Suprapubic skin (tissue), 3 donors: ENCODE measurements at regions not wholly inside any gene's neighbourhood (a gene's known extent, or its start where the extent isn't known, plus 50 kb on each side); places are given as distances from the start of the nearest gene placed in this dataset.

Source experiments
- CTCF ChIP-seq, 2 donors: fragments of 200-600 bp in 1 of 2; fragments of 450-650 bp in 1 of 2; sonication (generic) in 1 of 2; IDR thresholded peaks; one replicate each; pipeline ENCODE4 v1.5.1; 2016 to 2019; ENCODE audit warnings: antibody characterized with exemption in 2 of 2, mild to moderate bottlenecking in 1 of 2, moderate library complexity in 1 of 2
- EP300 ChIP-seq: sonication (generic); formaldehyde crosslinking; IDR thresholded peaks from one replicate; pipeline ENCODE4 v1.6.1; 2017; ENCODE audit warnings: antibody characterized with exemption

GRCh38 chr14:40113671-40114070, 681.4 kb upstream of the FBXO33 start:
- TF ChIP-seq CTCF (IDR thresholded peaks at IDR 0.05) (no peak), EP300 (no peak)
